K562 (cell line): ENCODE measurements at regions not wholly inside any gene's neighbourhood (a gene's known extent, or its start where the extent isn't known, plus 50 kb on each side); places are given as distances from the start of the nearest gene placed in this dataset.

Source experiments
- ATAC-seq: fragments of 200-7000 bp; cut with Tn5 transposase; 3 replicates; pipeline ENCODE4 v1.9.1; 2020; ENCODE audit warnings: moderate library complexity
- BruUV-seq: library from RNA; stranded (reverse); fragments of 400-500 nt; replicated peaks from 2 replicates; lab custom pipeline; 2021; lab: Mats Ljungman, UMichigan
- CTCF ChIA-PET: fragments of 300-600 bp; formaldehyde crosslinking; extraction: SDS; loops from one replicate; lab custom pipeline; 2021; ENCODE audit warnings: low intra/inter-chr PET ratio; lab: Yijun Ruan, JAX
- POLR2A ChIA-PET: fragments of 300-600, 350-650 bp; sonication (Branson Sonifier 250); formaldehyde crosslinking; extraction: SDS; loops from one replicate; lab custom pipeline; 2021; ENCODE audit warnings: antibody characterized with exemption, inconsistent platforms; lab: Yijun Ruan, JAX
- DNase-seq, 4 experiments: peaks; one replicate each; pipeline versions ENCODE4 v3.0.0 to v3.0.0-alpha.2; 2011 to 2018; ENCODE audit warnings: low spot score in 3 of 4, mixed read lengths in 3 of 4; ENCODE audit errors: extremely low read depth in 1 of 4
- FAIRE-seq: peaks from 2 replicates; lab custom pipeline; 2011; peaks lifted over from hg19 to GRCh38; lab: Jason Lieb, UNC
- H2AFZ ChIP-seq: 2 replicates; pipeline ENCODE4 v1.6.0; 2011; ENCODE audit warnings: low read depth, low read length, control low read depth, inconsistent platforms
- H3K27ac ChIP-seq: fragments of 200-600 bp; 3 replicates; pipeline ENCODE4 v1.8.0; 2011; ENCODE audit warnings: low read depth, mild to moderate bottlenecking, control low read depth, inconsistent platforms, low read length, moderate library complexity, mixed read lengths; ENCODE audit errors: extremely low read depth
- H3K27me3 ChIP-seq, 2 experiments: fragments of 300-600 bp in 1 of 2; 2 replicates in 1 of 2; 3 replicates in 1 of 2; pipeline versions ENCODE4 v1.6.0 to v1.8.0; 2011; ENCODE audit warnings: inconsistent platforms in 2 of 2, low read length in 2 of 2, mild to moderate bottlenecking in 1 of 2, mixed read lengths in 1 of 2, moderate library complexity in 1 of 2; ENCODE audit not compliant: control insufficient read depth in 2 of 2, insufficient read depth in 2 of 2
- H3K36me3 ChIP-seq: fragments of 300-600 bp; 3 replicates; pipeline ENCODE4 v1.8.0; 2011; ENCODE audit warnings: mild to moderate bottlenecking, low read length, inconsistent platforms; ENCODE audit not compliant: control insufficient read depth, insufficient read depth
- H3K4me1 ChIP-seq, 2 experiments: fragments of 200-600 bp in 1 of 2; replicated peaks in 1 of 2; 2 replicates in 1 of 2; 3 replicates in 1 of 2; pipeline versions ENCODE4 v1.5.1 to v1.8.0; 2011; ENCODE audit warnings: inconsistent platforms in 2 of 2, low read length in 2 of 2, mild to moderate bottlenecking in 1 of 2, mixed read lengths in 1 of 2, moderate library complexity in 1 of 2; ENCODE audit not compliant: control insufficient read depth in 2 of 2, insufficient read depth in 2 of 2
- H3K4me2 ChIP-seq: 2 replicates; pipeline ENCODE4 v1.6.1; 2011; ENCODE audit warnings: low read length, control low read depth, inconsistent platforms, mixed read lengths; ENCODE audit not compliant: insufficient read depth
- H3K4me3 ChIP-seq: fragments of 200-600 bp; sonication (generic), shearing (Covaris generic); 2 replicates; pipeline ENCODE4 v1.5.1; 2016; ENCODE audit warnings: control low read depth, inconsistent platforms
- H3K79me2 ChIP-seq: fragments of 200-600 bp; 3 replicates; pipeline ENCODE4 v1.8.0; 2011; ENCODE audit warnings: low read length, inconsistent platforms; ENCODE audit not compliant: control insufficient read depth, insufficient read depth
- H3K9ac ChIP-seq, 2 experiments: 2 replicates each; pipeline versions ENCODE4 v1.6.0 to v1.6.1; 2011; ENCODE audit warnings: low read depth in 2 of 2, low read length in 2 of 2, control low read depth in 1 of 2, inconsistent platforms in 1 of 2, mild to moderate bottlenecking in 1 of 2, mixed read lengths in 1 of 2; ENCODE audit not compliant: insufficient read depth in 1 of 2
- H3K9me1 ChIP-seq: one replicate; pipeline ENCODE4 v1.6.0; 2011; ENCODE audit warnings: inconsistent platforms, mild to moderate bottlenecking, low read length, moderate library complexity; ENCODE audit not compliant: control insufficient read depth, insufficient read depth
- H3K9me3 ChIP-seq: replicated peaks from 2 replicates; pipeline ENCODE4 v1.5.1; 2011; ENCODE audit warnings: low read depth, low read length, inconsistent platforms; ENCODE audit not compliant: control insufficient read depth, insufficient read depth
- H4K20me1 ChIP-seq: replicated peaks from 2 replicates; pipeline ENCODE4 v1.6.1; 2011; ENCODE audit warnings: low read length, inconsistent platforms, mixed read lengths; ENCODE audit not compliant: control insufficient read depth, insufficient read depth
- CEBPB ChIP-seq: fragments of 450-650 bp; IDR thresholded peaks from 2 replicates; pipeline ENCODE4 v1.6.1; 2016; ENCODE audit warnings: missing genetic modification characterization, missing compliant biosample characterization
- EHMT2 ChIP-seq: fragments of 450-650 bp; IDR thresholded peaks from 2 replicates; pipeline ENCODE4 v1.6.1; 2018; ENCODE audit warnings: antibody characterized with exemption
- RBM25 ChIP-seq: fragments of 200-400 bp; formaldehyde crosslinking; IDR thresholded peaks from 2 replicates; pipeline ENCODE4 v1.6.1; 2018; ENCODE audit warnings: low read length, low read depth, moderate library complexity; ENCODE audit not compliant: severe bottlenecking
- ZNF3 ChIP-seq: fragments of 250-450 bp; sonication (Bioruptor Pico); IDR thresholded peaks from 2 replicates; pipeline ENCODE4 v1.5.0; 2021; ENCODE audit warnings: mild to moderate bottlenecking, moderate library complexity
- ZNF431 ChIP-seq: sonication (generic); formaldehyde crosslinking; IDR thresholded peaks from 2 replicates; pipeline ENCODE4 v1.8.0; 2022; ENCODE audit warnings: mild to moderate bottlenecking, missing genetic modification reagents
- WGBS: fragments of 100-300 bp; shearing (Covaris generic); methylation state at CpG from one replicate; pipeline ENCODE4 v1.1.6; 2016; ENCODE audit warnings: low coverage, mixed read lengths; ENCODE audit not compliant: insufficient coverage; ENCODE audit errors: missing lambda C conversion rate; 5-methylcytosine and 5-hydroxymethylcytosine counted together
- in situ Hi-C: fragments of 300-500 bp; cut with MboI; formaldehyde crosslinking; loops from 4 replicates; pipeline ENCODE4 v1.15.0; 2018; ENCODE audit warnings: inconsistent platforms, mixed read lengths
- intact Hi-C: fragments of 100-400 bp; cut with micrococcal nuclease; formaldehyde crosslinking; loops from 2 replicates; pipeline ENCODE4 v1.14.2; 2022
- TF ChIP-seq, protein P1 (sequence below): IDR thresholded peaks from 2 replicates; pipeline ENCODE4 v1.6.1; 2016; ENCODE audit warnings: missing genetic modification characterization, missing compliant biosample characterization
- TF ChIP-seq, protein P2 (sequence below): sonication (generic); formaldehyde crosslinking; IDR thresholded peaks from 2 replicates; pipeline ENCODE4 v1.8.1; 2023; ENCODE audit warnings: mild to moderate bottlenecking, missing genetic modification reagents, moderate library complexity

DNA sequence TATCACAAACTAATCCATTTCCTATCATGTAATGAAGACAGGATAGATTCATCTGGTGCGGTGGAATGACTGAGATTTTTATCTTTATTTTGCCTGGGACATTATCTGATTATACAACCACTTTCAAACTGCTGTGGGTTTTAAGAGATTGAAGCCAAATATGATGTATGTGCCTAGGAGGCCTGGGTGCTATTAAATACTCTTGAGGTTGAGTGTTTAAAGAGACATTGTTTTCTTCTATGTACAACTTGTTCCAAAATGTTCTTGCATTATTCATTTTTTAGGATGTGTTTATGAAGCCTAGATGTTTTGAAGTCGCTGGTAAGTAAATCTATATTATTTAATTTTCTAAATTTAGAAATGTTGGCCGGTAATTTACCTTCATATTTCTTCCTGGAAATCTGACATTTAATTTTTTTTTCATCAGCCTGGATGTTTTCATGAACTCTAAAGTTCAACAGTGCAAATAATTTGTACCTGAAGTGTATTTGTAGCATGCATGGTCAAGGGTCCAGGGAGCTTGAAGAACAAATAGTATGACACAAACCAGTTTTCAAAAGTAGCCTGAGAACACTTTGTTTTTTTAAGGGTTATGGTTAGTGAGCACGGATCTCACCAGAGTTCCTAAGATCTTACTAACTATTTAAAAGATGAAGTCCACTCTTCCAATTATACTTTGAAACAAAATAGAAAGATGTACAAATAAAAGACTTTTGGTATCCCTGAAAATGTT lies 72.8 kb upstream of the ATP8A1 start:
- Histone ChIP-seq H2AFZ (no peak overlapping the region), H3K9ac (no peak overlapping the region), H3K9me3 (no peaks in the 10 kb centered on the region), H3K36me3 (no peaks in the 10 kb centered on the region), H3K4me2 (no peak overlapping the region), H3K79me2 (no peaks in the 10 kb centered on the region), H3K27me3 (no peaks in the 10 kb centered on the region), H3K4me3 (no peak overlapping the region), H4K20me1 (no peaks in the 10 kb centered on the region), H3K9me1 (no peaks in the 10 kb centered on the region), H3K27ac (no peak overlapping the region), H3K4me1 (no peaks in the 10 kb centered on the region)
- ChIA-PET CTCF (no interaction called here), POLR2A (no interaction called here)
- intact Hi-C loops (no loop called here), in situ Hi-C loops (no loop called here)
- no TSS peak for BruUV-seq
- WGBS = 0% methylated on average over 4 of the region's 4 CpGs
- TF ChIP-seq CEBPB (tag) (no peak), EHMT2 (no peak), ZNF3 (CRISPR knock-in tag) (no peak), RBM25 (no peak), ZNF431 (no peak)
- TF ChIP-seq, protein P1, sequence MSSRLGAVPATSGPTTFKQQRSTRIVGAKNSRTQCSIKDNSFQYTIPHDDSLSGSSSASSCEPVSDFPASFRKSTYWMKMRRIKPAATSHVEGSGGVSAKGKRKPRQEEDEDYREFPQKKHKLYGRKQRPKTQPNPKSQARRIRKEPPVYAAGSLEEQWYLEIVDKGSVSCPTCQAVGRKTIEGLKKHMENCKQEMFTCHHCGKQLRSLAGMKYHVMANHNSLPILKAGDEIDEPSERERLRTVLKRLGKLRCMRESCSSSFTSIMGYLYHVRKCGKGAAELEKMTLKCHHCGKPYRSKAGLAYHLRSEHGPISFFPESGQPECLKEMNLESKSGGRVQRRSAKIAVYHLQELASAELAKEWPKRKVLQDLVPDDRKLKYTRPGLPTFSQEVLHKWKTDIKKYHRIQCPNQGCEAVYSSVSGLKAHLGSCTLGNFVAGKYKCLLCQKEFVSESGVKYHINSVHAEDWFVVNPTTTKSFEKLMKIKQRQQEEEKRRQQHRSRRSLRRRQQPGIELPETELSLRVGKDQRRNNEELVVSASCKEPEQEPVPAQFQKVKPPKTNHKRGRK = no peak
- TF ChIP-seq, protein P2, sequence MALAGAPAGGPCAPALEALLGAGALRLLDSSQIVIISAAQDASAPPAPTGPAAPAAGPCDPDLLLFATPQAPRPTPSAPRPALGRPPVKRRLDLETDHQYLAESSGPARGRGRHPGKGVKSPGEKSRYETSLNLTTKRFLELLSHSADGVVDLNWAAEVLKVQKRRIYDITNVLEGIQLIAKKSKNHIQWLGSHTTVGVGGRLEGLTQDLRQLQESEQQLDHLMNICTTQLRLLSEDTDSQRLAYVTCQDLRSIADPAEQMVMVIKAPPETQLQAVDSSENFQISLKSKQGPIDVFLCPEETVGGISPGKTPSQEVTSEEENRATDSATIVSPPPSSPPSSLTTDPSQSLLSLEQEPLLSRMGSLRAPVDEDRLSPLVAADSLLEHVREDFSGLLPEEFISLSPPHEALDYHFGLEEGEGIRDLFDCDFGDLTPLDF (CRISPR knock-in tag) = no peak
- DNase-seq = no peak
- no peak for ATAC-seq
- no peak for FAIRE-seq
